GM19324 (cell line): ENCODE measurements at regions not wholly inside any gene's neighbourhood (a gene's known extent, or its start where the extent isn't known, plus 50 kb on each side); places are given as distances from the start of the nearest gene placed in this dataset.

ENCODE experiments used
- ATAC-seq: cut with Tn5 transposase; IDR thresholded peaks from one replicate; pipeline ENCODE4 v1.9.1; 2021; ENCODE audit warnings: mild to moderate bottlenecking, moderate library complexity; ENCODE audit not compliant: unreplicated experiment, low FRiP score

- no peak for ATAC-seq
Observed at GRCh38 chr22:47597041-47597440, 834.6 kb downstream of the TBC1D22A start.

GRCh38 chr22:47596176-47596690 lies 833.8 kb downstream of the TBC1D22A start:
- ATAC-seq = no peak

GRCh38 chr22:47594836-47595521 lies 832.5 kb downstream of the TBC1D22A start:
- no peak for ATAC-seq

GRCh38 chr22:47593911-47594311 lies 831.5 kb downstream of the TBC1D22A start:
- ATAC-seq = no peak

- ATAC-seq = no peak
Observed at GRCh38 chr22:47593291-47593690, 830.8 kb downstream of the TBC1D22A start.

- no peak for ATAC-seq
Observed at GRCh38 chr22:47592791-47593190, 830.3 kb downstream of the TBC1D22A start.

- ATAC-seq = no peak
Observed at GRCh38 chr22:47591709-47592108, 829.3 kb downstream of the TBC1D22A start.

GRCh38 chr22:47591016-47591415 lies 828.6 kb downstream of the TBC1D22A start:
- no peak for ATAC-seq

GRCh38 chr22:47589271-47590250 lies 827.1 kb downstream of the TBC1D22A start:
- no peak for ATAC-seq

GRCh38 chr22:47588578-47588960 lies 826.1 kb downstream of the TBC1D22A start:
- ATAC-seq = no peak

- no peak for ATAC-seq
Observed at GRCh38 chr22:47587861-47588577, 825.6 kb downstream of the TBC1D22A start.

- ATAC-seq = no peak
Observed at GRCh38 chr22:47587361-47587760, 824.9 kb downstream of the TBC1D22A start.

- ATAC-seq = no peak
Observed at GRCh38 chr22:47586946-47587345, 824.5 kb downstream of the TBC1D22A start.

- ATAC-seq = no peak
Observed at GRCh38 chr22:47586038-47586437, 823.6 kb downstream of the TBC1D22A start.

GRCh38 chr22:47583959-47584562 lies 821.6 kb downstream of the TBC1D22A start:
- ATAC-seq = no peak

- no peak for ATAC-seq
Observed at GRCh38 chr22:47582067-47582466, 819.6 kb downstream of the TBC1D22A start.

GRCh38 chr22:47580121-47580520 lies 817.7 kb downstream of the TBC1D22A start:
- ATAC-seq = no peak

- no peak for ATAC-seq
Observed at GRCh38 chr22:47576908-47577307, 814.5 kb downstream of the TBC1D22A start.

- no peak for ATAC-seq
Observed at GRCh38 chr22:47575291-47575690, 812.8 kb downstream of the TBC1D22A start.

- no peak for ATAC-seq
Observed at GRCh38 chr22:47574556-47574955, 812.1 kb downstream of the TBC1D22A start.
